Right lobe of liver (tissue), 4 donors: ENCODE measurements at regions not wholly inside any gene's neighbourhood (a gene's known extent, or its start where the extent isn't known, plus 50 kb on each side); places are given as distances from the start of the nearest gene placed in this dataset.

ENCODE experiments used
- CTCF ChIP-seq, 4 donors: fragments of 200-600 bp in 3 of 4; fragments of 450-650 bp in 1 of 4; IDR thresholded peaks; one replicate each; pipeline versions ENCODE4 v1.5.1 to v1.8.0; 2016 to 2022; ENCODE audit warnings: antibody characterized with exemption in 4 of 4, mild to moderate bottlenecking in 2 of 4
- POLR2A ChIP-seq: fragments of 450-650 bp; IDR thresholded peaks from one replicate; pipeline ENCODE4 v1.6.1; 2017; ENCODE audit warnings: antibody characterized with exemption, mild to moderate bottlenecking
- donor health status: DM: no; HTN: no; CAD: no.
- donor health status: DM: no; HTN: no; CAD: no.
- donor health status: DM: no; HTN: yes; CAD: no.

DNA sequence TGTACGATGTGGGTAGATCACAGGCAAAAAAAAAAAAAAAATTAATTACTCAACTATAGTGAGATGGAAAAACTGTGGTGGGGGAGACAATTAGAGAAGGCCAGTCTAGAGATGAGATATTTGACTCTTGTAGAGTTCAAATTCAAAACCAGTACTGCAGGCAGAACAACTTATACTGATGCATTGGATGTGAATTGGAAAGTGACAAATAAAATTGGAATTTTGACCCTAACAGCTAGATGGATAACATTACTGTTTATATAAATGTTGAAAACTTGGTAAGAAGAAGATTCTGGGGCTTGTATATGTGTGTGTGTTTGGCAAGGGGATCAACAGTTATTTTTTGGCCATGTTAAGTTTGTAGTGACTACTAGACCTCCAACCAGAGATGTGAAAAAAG is 256.9 kb downstream of the RND3 start:
- no peak for TF ChIP-seq CTCF (IDR thresholded peaks at IDR 0.05)
- no peak for TF ChIP-seq POLR2A
